IPS DF 4.7 (cell line): ENCODE measurements at regions not wholly inside any gene's neighbourhood (a gene's known extent, or its start where the extent isn't known, plus 50 kb on each side); places are given as distances from the start of the nearest gene placed in this dataset.
A peak's percentile ranks its signal among the peaks of the same experiment; 100 is the strongest.

ENCODE experiments used
- DNase-seq: peaks from one replicate; pipeline ENCODE4 v3.0.0-alpha.2; 2013; ENCODE audit warnings: low spot score; ENCODE audit errors: extremely low read depth

- DNase-seq: no peak
Observed at GRCh38 chr6:19137505-19137904, 699.7 kb upstream of the ID4 start.

DNA sequence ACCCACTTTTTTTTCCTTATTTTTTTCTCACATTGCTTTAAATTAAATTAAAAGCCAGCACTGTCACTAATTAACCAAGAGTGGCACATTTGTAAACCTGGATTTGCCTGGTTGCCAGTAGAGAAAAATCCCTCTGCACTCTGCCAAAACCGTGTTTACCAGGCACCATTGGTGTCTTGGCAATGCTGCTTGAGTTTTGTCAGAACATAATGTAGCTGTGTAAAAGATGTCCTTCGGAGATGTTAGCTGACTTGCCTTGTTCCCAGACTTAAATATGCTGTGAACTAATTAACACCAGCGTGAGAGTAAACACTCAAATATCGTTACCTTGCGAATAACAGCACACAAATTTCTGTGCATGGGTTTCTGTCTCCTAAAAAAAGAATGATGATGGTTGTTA is 694.9 kb upstream of the ID4 start:
- no peak for DNase-seq

DNA sequence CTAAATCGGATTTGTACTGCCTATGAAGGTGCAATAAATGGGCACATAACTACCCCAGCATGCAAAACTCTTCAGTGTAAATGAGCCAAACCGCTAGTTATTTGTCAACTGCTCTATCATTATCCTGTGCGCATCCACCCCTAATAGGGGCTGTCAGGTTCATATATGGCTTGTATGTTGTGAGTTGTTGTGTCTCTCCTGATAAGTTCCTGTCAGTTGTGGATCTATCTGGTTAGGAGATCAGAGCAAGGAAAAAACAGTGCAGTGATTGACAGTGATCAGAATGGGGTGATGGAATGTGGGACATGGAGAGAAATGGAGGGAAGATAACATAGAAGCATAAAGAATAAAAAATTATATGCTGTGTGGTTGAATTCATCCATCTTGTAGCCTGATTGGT is 686.9 kb upstream of the ID4 start:
- DNase-seq: no peak

DNA sequence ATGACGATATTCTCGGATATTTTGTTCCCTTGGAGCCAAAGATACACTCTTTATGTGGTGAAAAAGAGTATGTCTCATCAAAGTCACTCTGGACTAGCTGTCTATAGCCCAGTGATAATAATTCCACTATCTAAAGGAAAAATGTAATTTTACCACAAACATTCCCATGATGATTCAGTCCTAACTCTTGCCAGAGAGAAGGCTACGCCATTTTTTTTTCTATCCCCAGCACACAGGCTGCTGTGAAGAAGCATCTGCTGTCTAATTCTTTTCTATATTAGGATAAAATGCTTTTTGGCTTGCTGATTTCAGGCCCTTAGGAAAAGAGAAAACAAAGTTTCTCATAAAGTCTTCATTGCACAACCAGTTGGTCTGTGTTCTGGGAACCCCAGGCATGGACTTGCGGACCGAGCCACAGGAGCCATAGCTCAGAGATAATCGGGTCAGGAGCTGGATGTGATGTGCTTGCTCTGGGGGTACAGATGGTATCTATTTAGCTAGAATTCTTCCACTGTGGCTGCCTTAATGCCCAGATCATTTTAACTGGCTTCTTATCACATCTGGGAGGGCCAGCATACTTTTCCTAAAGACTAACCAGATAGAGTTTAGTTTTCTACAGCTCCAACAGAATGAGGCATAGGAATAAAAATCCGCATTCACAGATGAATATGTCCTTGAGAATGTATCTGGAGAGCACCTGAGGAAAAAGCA is 683.7 kb upstream of the ID4 start:
- no peak for DNase-seq

DNA sequence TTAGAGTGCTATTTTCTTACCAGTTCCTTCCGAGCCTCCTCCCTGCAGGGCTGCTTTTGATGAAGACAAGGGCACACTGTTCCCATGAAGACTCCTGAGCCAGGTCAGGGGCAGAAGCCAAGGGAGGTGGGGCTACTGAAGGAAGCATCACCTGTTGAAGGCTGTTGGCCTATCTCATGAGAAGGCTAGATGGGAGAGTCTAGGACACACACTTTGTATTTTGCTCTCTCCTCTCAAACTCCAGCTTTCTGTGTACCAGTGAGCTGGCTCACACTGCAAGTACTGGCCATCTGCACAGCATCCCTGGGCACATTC is 683.2 kb upstream of the ID4 start:
- no peak for DNase-seq

DNA sequence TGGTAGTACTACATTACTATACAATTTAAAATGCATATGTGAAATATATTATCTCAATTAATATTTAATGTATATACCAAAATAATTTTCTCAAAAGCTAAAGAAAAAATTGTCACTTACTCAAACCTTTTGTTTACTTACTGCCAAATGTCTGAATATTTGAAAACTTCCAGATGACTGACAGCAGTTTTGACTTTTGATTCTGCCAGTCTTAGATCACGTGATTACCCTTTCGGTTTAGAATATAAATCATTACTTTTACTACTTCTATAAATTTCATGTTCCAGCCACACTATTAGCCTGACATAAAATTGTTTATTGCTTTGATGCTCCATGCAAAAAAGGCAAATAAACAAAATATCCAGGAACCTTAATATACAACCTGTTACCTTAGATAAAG is 680.7 kb upstream of the ID4 start:
- DNase-seq: no peak

GRCh38 chr6:19157486-19157885 is 679.7 kb upstream of the ID4 start:
- no peak for DNase-seq

DNA sequence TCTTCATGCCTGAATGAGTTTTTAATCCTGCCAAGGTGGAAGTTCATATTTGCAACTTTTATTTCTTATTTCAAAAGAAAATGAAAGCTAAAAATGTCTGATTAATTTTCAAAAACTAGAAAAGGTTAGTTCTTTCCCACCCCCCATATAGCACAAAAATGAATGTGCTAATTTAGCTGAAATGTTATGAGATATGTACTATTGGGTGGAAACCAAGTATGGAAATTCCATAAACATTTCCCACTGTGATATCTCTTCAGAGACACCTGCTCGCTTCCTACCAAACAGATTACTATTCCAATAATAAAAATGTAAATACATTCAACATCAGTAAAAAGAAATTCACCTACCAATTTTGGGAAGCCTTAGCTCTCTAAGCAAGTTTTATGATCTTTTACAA is 678.6 kb upstream of the ID4 start:
- no peak for DNase-seq

- no peak for DNase-seq
Observed at GRCh38 chr6:19159089-19159488, 678.1 kb upstream of the ID4 start.

DNA sequence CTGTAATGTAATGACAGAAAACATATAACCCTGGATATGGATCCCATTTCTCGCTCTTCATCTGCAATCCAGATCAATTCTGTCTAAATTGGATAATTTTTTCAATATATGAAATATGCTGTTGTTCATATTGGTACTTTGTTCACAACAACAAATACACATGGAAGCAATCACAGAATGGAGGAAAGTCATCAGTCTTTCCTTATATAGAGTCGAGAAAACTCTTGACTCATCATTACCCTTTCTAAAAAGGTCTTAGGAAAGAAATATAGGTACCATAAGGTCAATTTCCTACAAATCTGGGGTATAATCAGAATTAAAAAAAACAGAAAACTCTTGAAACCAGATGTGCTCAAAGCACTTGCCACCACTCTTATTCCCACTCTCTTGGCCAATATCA is 677.6 kb upstream of the ID4 start:
- no peak for DNase-seq

DNA sequence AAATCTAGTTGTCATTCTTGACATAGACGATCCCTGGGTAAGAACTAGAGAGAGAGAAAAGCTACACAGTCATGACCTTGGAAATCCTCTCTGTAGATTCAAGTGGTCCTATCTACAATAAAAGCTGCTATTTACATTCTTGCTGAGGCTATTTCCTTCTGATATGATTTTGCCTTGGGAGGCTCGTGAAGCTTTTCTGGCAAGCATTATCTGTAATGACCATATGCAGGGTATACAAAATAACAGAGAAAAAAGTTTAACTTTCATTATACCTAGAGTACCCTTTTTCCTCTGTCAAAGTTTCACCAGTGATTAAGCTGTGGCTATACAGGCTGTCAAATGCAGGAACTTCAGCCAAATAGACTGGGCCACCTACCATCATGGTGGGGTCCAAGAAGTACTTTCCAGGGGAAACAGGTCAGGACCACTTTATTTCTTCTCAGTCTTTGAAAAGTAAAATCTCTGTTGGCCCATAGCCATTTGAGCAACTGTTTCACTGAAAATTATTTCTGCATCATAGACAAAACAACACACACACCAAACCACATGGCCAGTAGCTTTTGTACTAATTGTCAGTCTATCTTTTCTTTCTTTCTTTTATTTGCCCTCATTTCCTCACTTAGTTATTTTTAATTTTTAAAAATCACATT is 677.0 kb upstream of the ID4 start:
- no peak for DNase-seq

DNA sequence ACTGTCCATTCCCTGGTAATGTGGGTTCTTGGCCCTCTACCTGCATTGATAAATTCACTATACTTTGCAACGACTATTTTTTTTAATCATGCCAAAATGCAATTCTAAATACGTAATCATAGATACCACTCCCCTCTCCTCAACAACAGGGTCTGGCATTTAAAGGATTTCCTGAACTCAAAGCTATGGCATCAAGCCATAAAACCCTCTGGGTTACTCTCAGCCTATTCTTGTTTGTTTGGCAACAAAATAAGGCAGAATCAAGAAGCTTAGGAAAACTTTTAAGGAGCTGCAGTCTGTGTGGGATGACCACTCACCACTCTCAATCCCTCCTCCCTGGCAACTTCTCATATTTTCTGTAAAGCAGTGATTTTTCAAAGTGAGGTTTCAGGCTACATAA is 669.9 kb upstream of the ID4 start:
- DNase-seq: no peak

- DNase-seq: no peak
Observed at GRCh38 chr6:19169366-19169765, 667.8 kb upstream of the ID4 start.

DNA sequence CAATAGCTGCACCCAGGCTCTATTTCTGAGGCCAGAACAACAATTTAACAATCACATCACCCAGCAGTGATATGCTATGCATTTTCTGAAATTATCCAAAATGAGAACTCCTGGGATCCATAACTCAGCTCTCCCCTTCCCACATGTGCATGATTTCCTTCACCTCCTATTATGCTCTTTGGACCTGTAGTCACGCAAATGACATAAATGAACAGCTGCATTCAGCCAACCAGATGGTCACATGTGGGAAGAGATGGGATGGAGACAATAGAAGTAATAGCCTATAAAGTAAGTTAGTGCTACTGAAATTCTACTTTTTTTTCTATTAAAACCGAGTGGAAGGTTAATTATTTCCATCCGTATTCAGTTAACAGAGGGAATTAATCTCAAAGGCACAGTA is 662.1 kb upstream of the ID4 start:
- DNase-seq: no peak

- no peak for DNase-seq
Observed at GRCh38 chr6:19180348-19181072, 656.7 kb upstream of the ID4 start.

GRCh38 chr6:19181211-19181610 is 656.0 kb upstream of the ID4 start:
- DNase-seq: no peak

- DNase-seq: no peak
Observed at GRCh38 chr6:19193624-19194023, 643.5 kb upstream of the ID4 start.

GRCh38 chr6:19204445-19204844 is 632.7 kb upstream of the ID4 start:
- no peak for DNase-seq

GRCh38 chr6:19205076-19205475 is 632.1 kb upstream of the ID4 start:
- no peak for DNase-seq

DNA sequence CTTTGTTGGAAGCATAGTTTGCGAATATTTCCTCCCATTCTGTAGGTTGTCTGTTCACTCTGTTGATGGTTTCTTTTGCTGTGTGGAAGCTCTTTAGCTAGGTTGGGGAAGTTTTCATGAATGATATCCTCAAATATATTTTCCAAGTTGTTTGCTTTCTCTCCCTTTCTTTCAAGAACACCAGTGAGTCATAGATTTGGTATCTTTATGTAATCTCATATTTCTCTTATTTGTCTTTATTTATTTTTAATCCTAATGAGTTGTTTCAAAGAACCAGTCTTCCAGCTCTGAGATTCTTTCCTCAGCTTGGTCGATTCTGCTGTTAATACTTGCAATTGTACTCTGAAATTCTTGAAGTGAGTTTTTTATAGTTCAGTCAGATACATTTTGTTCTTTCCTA is 628.0 kb upstream of the ID4 start:
- no peak for DNase-seq

- DNase-seq: peak; percentile 9
Observed at GRCh38 chr6:19210849-19211590, 626.1 kb upstream of the ID4 start.

GRCh38 chr6:19214231-19214630 is 622.9 kb upstream of the ID4 start:
- no peak for DNase-seq
